ENCODE measurements at regions not wholly inside any gene's neighbourhood (a gene's known extent, or its start where the extent isn't known, plus 50 kb on each side); places are given as distances from the start of the nearest gene placed in this dataset.
"Not testable (repeated sequence)": the region's sequence is repeated elsewhere in the genome, so short reads cannot be mapped to it uniquely, and the experiment has no call there.

- DNase-seq: no peak
Observed at GRCh38 chr4:187883836-187884475, 111.6 kb upstream of the ZFP42 start.

DNA sequence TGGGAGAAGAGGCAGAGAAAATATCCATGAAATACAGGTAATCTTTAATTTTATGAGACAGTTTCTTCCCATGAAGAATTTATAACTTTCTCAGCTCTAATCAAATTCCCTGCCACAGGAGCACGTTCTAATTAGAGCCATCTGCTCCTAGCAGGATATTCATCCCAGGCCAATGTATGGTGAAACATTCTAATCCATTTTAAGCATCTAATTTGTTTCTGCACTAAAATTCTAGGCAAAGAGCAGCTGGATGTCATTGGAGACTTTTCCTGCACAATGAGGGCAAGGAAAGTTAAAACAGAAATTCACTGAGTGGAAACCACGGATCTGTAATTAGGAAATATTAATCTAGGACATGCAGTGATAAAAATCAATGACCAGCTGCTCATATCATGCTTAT lies 107.7 kb upstream of the ZFP42 start:
- no peak for DNase-seq

DNA sequence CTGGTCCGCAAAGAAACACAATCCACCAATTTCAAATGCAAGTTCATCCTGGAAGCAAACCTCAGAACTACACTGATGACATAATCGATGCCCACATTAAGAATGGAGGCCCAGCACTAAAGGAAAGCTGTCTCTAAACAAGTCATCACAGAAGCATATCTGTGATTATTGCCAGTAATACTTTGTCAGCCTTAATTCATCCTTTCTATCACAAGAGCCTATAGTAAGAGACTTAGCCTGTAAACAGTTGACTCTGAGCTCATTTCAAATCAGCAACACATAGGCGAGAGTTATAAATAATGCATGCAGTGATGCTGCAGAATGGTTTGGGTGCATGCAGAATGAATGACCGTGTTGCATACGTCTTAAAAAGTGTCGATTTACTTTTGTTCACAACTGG lies 105.9 kb upstream of the ZFP42 start:
- no peak for DNase-seq

DNA sequence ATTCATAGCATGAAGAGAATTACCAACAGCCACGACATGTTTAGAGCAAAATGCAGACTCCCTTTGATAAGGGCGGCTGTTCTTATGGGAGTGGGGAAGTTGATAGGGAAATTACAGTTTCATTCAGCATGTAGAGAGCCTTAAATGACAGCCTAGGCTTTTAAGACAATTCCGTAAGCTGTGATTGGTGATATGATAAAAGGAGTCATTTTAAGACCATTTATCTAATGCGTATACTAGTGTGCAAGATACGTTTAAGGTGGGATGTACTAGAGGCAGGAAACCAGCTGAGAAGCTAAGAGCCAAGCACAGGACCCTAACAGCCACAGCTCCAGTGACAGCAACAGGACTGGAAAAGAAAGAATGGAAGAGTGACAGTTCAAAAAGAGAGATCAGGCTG lies 102.2 kb upstream of the ZFP42 start:
- no peak for DNase-seq

- no peak for DNase-seq
Observed at GRCh38 chr4:187903106-187903505, 92.5 kb upstream of the ZFP42 start.

DNA sequence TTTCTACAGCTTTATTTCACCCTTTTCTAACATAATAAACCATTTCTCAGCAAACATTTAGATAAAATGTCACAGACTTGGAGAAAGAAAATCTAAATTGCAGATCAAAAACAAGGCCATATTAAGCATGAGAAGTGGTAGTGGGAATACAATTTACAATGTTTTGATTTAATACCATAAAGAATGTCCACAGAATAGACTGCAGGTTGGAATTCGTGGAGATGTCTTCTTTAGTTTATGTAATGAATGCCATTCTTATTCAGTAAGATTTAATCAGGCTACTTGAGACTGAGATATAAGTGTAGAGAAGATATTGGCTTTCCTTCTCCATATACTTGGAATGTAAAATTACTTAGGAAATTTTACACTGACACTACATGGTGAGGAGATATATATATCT lies 91.9 kb upstream of the ZFP42 start:
- no peak for DNase-seq

GRCh38 chr4:187908079-187908561 lies 87.5 kb upstream of the ZFP42 start:
- no peak for DNase-seq

DNA sequence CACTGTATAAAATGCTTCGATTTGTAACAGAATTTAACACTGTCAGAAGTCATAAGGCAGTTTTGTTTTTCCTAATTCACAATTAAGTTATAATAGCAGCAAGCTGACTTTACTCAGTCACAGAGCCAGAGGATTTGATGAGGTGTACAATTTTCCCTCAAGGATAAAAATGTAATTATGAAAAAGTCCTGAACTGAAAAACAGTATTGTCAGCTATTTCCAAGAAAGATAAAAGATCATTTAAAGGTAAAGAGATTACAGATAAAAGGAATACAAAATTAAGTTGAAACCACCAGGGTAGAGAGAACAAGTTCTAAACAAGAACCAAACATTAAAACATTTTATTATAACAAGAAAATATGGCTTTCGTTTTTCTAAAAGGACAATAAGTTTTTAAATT lies 86.8 kb upstream of the ZFP42 start:
- no peak for DNase-seq

DNA sequence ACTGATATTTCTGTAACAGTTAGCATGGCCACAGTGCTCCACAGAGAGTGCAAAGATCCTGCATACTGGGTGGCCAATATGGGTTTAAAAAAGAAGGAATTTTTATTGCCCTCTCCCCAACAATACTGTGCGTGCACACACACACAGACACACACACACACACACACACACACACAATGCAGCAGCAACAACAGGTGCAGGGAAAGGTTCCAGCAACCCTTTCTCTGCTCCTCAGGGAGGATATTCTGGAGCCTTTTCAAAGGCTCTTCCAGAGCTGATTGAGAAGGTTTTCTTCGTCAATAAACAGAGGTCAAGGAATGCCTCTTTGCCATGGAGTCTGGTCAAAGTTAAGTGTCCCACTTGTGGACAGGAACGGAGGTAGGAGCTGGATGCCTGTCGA lies 84.8 kb upstream of the ZFP42 start:
- no peak for DNase-seq

GRCh38 chr4:187915406-187915805 lies 80.2 kb upstream of the ZFP42 start:
- DNase-seq: not testable (repeated sequence)

GRCh38 chr4:187919966-187920365 lies 75.6 kb upstream of the ZFP42 start:
- no peak for DNase-seq

GRCh38 chr4:187921946-187922623 lies 73.5 kb upstream of the ZFP42 start:
- DNase-seq: no peak

- DNase-seq: no peak
Observed at GRCh38 chr4:187929024-187929423, 66.5 kb upstream of the ZFP42 start.

- DNase-seq: no peak
Observed at GRCh38 chr4:187934766-187935165, 60.8 kb upstream of the ZFP42 start.

DNA sequence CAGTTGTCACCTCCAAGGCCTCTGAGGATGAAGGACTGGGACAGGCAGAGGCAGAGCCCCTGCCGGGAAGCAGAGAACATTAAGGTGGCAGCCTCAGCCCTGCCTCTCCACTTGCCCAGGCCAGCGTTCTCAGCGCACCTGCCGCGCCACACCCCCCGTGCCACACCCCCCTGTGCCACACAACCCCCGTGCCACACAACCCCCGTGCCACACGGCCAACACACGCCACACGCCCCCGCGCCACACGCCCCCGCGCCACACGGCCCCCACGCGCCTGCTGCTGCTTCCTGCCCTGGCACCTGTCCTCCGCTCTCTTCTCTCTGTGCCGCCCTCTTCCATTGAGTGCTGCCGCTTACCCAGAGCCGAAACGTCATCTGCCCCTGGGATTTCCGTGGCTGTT lies 58.0 kb upstream of the ZFP42 start:
- DNase-seq: no peak

DNA sequence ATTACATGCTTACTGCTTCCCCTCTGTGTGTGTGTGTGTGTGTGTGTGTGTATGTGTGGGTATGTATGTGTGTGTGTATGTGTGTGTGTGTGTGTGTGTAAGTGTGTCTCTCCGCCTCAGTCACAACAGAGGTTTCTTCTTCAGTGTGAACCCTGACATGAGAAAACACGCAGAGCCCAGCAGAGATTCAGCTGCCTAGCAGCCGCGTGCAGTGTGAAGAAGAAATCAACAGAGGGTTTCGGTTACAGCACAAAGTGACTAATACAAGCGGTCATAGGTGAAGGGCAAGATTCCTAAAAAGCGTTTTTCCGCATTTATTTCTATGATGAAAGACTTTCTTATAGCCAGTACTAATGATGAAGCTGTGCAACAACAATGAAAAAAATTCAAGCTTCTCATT lies 55.3 kb upstream of the ZFP42 start:
- no peak for DNase-seq

DNA sequence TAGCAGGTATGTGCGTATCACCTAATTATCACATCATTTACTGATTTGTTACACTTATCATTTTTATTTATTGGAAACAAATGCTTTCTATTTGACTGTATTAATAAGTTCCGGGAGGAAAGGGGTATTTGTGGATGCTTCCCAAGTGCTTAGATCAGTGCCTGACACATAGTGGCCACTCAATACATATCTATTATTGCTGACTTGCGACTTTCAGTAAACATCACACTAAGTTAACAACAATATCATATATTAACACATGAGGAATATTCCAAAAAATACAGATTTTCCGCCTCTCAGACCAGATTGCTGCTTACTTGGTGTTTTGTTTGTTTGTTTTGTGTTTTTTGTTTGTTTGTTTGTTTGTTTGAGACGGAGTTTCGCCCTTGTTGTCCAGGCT lies 52.6 kb upstream of the ZFP42 start:
- no peak for DNase-seq

DNA sequence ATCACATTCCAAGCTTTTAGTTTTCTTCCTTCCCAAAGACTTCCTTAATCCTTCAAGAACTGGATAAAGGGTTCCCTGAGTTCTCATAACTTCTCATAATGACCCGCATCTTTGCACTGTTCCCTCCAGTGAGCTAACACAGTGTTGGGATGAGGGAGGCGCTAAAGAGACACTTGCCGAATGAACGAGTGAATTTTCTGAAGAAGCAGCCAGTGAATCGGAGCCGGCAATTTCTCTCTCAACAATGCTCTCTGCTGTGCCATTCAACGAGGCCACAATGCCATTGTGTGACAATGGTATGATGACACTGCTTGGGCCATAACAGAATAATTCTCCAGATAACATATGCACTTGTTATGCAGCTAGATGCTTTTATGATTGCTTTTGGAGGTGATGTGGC lies 51.4 kb upstream of the ZFP42 start:
- no peak for DNase-seq

Measured in hematopoietic multipotent progenitor cell treated with erythropoietin and hydrocortisone succinate and interleukin-3 and kit ligand, for 4 days (in vitro differentiated cells).